ENCODE measurements at regions not wholly inside any gene's neighbourhood (a gene's known extent, or its start where the extent isn't known, plus 50 kb on each side); places are given as distances from the start of the nearest gene placed in this dataset.

DNA sequence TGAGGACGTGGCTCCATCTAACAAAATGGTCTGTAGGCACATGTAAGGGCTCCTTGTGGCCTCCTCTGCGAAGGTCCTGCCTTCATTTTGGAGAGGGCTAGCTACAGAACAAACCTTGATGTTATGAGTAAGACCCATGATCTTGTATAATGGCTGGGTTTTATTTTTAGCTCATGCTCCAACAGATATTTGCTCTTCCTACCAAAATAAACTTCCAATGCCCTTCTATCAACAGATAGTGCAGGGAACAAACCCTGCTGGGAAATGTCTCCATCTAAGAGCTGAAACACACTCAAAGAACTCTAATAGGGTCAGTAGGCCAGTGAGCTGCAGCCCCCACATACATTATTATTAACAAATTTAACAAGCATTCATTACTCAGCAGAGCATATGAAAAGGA is 189.5 kb downstream of the LURAP1L start:
- TF ChIP-seq, protein P1, sequence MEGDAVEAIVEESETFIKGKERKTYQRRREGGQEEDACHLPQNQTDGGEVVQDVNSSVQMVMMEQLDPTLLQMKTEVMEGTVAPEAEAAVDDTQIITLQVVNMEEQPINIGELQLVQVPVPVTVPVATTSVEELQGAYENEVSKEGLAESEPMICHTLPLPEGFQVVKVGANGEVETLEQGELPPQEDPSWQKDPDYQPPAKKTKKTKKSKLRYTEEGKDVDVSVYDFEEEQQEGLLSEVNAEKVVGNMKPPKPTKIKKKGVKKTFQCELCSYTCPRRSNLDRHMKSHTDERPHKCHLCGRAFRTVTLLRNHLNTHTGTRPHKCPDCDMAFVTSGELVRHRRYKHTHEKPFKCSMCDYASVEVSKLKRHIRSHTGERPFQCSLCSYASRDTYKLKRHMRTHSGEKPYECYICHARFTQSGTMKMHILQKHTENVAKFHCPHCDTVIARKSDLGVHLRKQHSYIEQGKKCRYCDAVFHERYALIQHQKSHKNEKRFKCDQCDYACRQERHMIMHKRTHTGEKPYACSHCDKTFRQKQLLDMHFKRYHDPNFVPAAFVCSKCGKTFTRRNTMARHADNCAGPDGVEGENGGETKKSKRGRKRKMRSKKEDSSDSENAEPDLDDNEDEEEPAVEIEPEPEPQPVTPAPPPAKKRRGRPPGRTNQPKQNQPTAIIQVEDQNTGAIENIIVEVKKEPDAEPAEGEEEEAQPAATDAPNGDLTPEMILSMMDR (IDR thresholded peaks at IDR 0.05; ENCODE audit: insufficient read depth, low read depth, low read length, missing control alignments) = no peak
- DNase-seq (ENCODE audit: low read depth) = no peak
- no peak overlapping the region for H3K4me3 ChIP-seq (ENCODE audit: low read depth, low read length)

DNA sequence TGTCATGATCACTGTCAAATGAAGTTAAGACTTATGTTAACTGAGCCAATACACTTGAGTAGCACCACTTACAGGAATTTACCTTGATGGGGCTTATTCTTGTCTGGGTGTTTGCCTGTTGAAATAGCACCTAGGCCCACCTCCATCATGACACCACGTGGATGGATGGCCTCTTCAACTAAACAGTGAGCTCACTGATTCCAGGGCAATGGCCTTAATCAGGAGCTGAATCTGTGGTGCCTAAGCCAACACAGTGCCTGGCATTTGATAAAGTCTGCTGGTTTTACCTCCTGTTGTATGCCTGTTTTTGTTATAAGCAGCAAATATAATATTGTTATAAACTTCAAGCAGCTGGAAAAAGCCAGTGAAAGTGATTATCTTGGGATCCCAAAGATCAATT is 190.5 kb downstream of the LURAP1L start:
- TF ChIP-seq, protein P1 (IDR thresholded peaks at IDR 0.05; ENCODE audit: insufficient read depth, low read depth, low read length, missing control alignments) = no peak
- no peak for DNase-seq (ENCODE audit: low read depth)
- no peak overlapping the region for H3K4me3 ChIP-seq (ENCODE audit: low read depth, low read length)

DNA sequence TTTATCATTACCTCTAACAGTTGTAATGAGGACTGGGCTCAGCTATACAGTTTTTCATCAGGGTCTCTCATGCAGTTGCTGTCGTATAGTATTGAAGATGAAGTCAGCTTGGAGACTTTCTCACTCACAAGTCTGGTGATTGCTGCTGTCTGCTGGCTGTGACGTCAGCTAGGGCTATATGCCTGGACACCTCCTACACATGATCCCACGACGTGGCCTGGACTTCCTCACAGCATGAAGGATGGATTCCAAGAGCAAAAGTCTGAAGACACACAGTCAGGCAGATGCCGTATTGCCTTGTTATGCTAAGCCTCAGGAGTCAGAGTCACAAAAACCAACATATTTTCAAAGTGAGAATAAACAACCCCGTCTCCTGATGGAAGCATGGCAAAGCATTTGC is 193.3 kb downstream of the LURAP1L start:
- TF ChIP-seq, protein P1 (IDR thresholded peaks at IDR 0.05; ENCODE audit: insufficient read depth, low read depth, low read length, missing control alignments) = no peak
- no peak overlapping the region for H3K4me3 ChIP-seq (ENCODE audit: low read depth, low read length)
- no peak for DNase-seq (ENCODE audit: low read depth)

DNA sequence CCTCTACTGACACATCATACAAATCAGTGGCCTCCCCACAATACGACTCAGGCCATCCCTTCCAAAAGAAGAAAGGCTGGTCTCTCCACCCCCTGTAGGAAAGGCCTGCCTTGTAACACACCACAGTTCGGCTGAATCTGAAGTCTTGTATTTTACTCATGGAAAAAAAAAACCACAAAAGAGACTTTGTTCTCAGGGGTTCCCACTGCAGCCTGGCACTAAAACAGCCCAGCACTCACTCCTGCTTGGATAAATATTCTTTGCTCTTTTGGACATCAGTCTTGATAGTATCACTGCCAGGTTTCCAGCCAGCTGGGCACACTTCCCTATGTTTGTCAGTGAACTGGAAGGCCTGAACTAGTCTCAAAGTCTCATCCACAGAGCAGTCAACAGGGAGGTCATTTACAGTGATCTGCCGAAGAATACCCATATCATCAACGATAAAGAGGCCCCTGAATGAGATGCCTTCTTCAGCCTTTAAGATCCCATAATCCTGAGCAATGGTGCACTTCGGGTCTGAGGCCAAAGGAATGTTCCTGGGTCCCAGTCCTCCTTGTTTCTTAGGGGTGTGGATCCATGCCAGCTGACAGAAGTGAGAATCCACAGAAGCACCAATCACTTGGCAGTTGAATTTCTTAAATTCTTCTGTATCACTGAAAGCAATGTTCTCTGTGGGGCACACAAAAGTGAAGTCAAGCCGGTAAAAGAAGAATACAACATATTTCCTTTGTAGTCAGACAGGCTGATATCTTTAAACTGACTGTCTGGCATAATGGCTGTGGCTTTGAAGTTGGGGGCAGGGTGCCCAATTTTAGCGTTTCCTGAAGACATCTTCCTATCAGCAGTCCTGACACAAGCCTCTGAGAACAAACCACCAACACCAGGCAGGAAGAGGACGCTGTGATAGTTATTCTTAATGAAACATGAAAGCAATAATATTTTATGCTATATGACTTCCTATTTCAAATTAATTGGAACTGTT is 198.1 kb downstream of the LURAP1L start:
- no peak for DNase-seq (ENCODE audit: low read depth)
- TF ChIP-seq, protein P1 (IDR thresholded peaks at IDR 0.05; ENCODE audit: insufficient read depth, low read depth, low read length, missing control alignments) = no peak
- no peak overlapping the region for H3K4me3 ChIP-seq (ENCODE audit: low read depth, low read length)

DNA sequence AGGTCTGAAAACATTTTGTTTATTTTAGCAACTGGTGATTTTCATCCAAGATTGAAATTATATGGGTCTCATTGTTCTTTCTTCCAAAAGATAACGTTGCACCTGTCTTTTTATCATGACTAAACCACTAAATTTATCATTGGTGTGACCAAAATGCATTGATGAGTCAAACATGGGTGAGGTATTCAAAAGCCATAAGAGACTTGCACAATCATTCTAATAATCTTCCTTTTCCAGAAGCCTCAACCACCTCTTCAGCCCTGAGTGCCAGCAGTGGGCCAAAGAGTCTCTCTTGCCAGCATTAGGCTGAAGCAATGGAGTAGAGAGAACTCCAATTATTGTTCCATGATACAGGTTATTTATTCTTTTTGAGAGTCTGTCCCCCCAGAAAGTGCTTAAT is 198.9 kb downstream of the LURAP1L start:
- TF ChIP-seq, protein P1 (IDR thresholded peaks at IDR 0.05; ENCODE audit: insufficient read depth, low read depth, low read length, missing control alignments) = no peak
- H3K4me3 ChIP-seq (ENCODE audit: low read depth, low read length) = no peak overlapping the region
- no peak for DNase-seq (ENCODE audit: low read depth)

DNA sequence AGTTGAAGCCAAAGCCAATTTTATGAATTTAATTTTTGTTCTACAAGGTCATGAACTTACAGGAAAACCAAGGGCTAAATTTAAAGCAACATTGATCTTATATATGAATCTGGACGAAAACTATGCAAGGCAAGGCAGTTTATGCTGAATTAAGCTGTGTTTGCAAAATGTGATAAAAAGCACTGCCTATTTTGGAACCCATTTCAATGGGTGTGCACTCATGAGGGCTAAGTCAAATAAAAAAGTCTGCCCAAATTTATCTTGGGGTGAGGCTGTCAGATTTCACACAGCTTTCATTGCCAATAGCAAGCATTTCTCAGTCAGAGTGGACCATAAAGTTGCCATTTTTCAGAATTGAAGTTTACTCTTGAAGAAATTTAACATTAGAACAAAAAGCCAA is 199.9 kb downstream of the LURAP1L start:
- DNase-seq (ENCODE audit: low read depth) = no peak
- TF ChIP-seq, protein P1 (IDR thresholded peaks at IDR 0.05; ENCODE audit: insufficient read depth, low read depth, low read length, missing control alignments) = no peak
- no peak overlapping the region for H3K4me3 ChIP-seq (ENCODE audit: low read depth, low read length)

Measured in GM12865 (cell line).